Fibroblast of pulmonary artery (primary cell): ENCODE measurements at regions not wholly inside any gene's neighbourhood (a gene's known extent, or its start where the extent isn't known, plus 50 kb on each side); places are given as distances from the start of the nearest gene placed in this dataset.

Experiments used
- DNase-seq: peaks from one replicate; pipeline ENCODE4 v3.0.0-alpha.2; 2010; ENCODE audit warnings: low read depth
- H3K4me3 ChIP-seq: replicated peaks from 2 replicates; pipeline ENCODE4 v1.5.1; 2011; ENCODE audit warnings: low read depth, mild to moderate bottlenecking, control low read depth, low read length, moderate library complexity
- CTCF ChIP-seq: IDR thresholded peaks from 2 replicates; pipeline ENCODE4 v1.5.1; 2011; ENCODE audit warnings: mild to moderate bottlenecking, control low read depth, low read length, inconsistent platforms; ENCODE audit errors: missing control alignments

- TF ChIP-seq CTCF, result no peak
- no peak overlapping the region for H3K4me3 ChIP-seq
- DNase-seq, result no peak
Observed at GRCh38 chr12:64976131-64976530, 145.0 kb downstream of the WIF1 start.

DNA sequence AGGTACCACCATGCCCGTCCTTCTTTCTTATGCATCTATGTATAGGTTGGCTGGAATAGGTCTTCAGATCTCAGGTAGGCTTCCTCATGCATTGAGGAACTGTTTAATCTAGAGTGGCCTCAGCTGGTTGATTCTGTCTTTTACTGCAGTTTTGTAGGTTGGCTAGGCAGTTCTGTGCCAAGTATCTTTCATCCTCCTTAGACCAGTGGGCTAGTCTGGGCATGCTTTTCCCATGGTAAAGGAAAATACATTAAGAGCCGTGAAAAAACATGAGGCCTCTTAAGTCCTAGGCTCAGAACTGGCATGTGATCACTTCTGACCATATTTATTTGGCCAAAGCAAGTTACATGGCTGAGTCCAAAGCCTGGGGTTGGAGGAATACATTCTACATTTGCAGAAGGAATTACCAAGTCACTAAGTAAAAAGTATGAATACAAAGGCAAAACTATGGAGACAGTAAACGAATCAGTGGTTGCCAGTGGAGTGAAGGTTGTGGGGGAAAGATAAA, 137.3 kb downstream of the WIF1 start:
- no peak overlapping the region for H3K4me3 ChIP-seq
- TF ChIP-seq CTCF, result no peak
- DNase-seq, result no peak

DNA sequence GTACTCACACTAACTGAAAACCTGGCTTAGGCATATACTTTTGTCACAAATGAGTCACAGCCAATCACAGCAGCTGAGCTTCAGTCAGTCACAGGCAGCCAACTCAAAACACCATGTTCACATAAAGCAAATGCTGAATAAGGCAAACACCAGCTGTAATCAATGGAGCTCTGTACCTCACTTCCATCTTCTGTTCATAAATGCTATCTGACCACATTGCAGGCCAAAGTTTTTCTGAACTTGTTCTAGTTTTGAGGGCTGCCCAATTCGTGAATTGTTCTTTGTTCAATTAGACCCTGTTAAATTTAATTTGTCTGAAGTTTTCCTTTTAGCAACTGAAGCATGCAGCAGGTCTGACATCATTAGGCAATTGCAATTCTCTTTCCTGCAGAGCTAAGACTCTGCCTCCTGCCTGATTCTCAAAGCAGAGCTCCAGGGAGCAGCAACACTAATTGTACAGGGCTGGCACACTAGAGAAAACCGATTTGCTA, 129.9 kb downstream of the WIF1 start:
- TF ChIP-seq CTCF, result no peak
- no peak for DNase-seq
- no peak overlapping the region for H3K4me3 ChIP-seq

- TF ChIP-seq CTCF, result no peak
- H3K4me3 ChIP-seq, result no peak overlapping the region
- DNase-seq, result no peak
Observed at GRCh38 chr12:64992116-64992515, 129.0 kb downstream of the WIF1 start.

GRCh38 chr12:64992641-64993040, 128.5 kb downstream of the WIF1 start:
- DNase-seq, result no peak
- TF ChIP-seq CTCF, result no peak
- no peak overlapping the region for H3K4me3 ChIP-seq

DNA sequence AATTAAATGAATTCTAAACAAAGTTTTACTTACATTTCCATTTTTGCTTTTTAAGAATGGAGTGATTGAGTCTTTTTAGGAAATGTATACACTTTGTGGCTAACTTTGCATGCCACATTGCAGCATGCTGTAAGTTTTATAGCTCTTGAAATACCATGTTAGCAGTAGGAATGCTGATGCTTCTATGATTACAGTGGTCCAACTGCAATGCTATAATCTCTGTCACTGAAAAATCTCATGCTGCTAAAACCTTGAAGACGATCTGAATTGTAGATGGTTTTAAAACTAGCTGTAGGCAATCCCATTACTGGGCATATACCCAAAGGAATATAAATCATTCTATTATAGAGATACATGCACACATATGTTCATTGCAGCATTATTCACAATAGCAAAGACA, 127.6 kb downstream of the WIF1 start:
- TF ChIP-seq CTCF, result no peak
- DNase-seq, result no peak
- no peak overlapping the region for H3K4me3 ChIP-seq

DNA sequence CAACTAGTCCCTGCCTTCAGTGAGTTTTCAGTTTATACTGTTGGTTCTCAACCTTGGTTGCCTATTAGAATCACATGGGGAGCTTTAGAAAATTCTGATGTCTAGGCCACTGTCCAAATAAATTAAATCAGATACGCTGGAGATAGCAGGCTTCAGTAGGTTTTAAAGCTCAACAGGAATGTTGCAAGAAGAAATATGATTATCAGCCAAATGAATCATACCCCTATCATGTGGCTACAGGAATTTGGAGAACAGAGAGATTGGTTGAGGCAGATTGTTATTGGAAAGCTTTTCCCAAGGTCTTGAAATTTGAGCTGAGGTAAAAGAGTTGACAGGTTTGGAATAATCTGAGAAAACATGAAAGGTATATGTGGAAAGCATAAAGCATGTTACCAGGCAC, 125.3 kb downstream of the WIF1 start:
- no peak overlapping the region for H3K4me3 ChIP-seq
- no peak for TF ChIP-seq CTCF
- no peak for DNase-seq
